PC-9 (cell line): ENCODE measurements at regions not wholly inside any gene's neighbourhood (a gene's known extent, or its start where the extent isn't known, plus 50 kb on each side); places are given as distances from the start of the nearest gene placed in this dataset.

Source experiments
- BruUV-seq: library from RNA; stranded (reverse); fragments of 400-500 nt; replicated peaks from 2 replicates; lab custom pipeline; 2021; lab: Mats Ljungman, UMichigan
- CTCF ChIA-PET: fragments of 300-600 bp; sonication (Branson Sonifier 250); formaldehyde crosslinking; loops from one replicate; lab custom pipeline; 2022; ENCODE audit warnings: antibody characterized with exemption; lab: Charles Lee
- POLR2A ChIA-PET: fragments of 300-600 bp; sonication (Branson Sonifier 250); formaldehyde crosslinking; loops from one replicate; lab custom pipeline; 2022; ENCODE audit warnings: antibody characterized with exemption; ENCODE audit not compliant: unreplicated experiment; lab: Charles Lee
- DNase-seq, 2 experiments: peaks; one replicate each; pipeline versions ENCODE4 v3.0.0 to v3.0.0-alpha.2; 2015 to 2022; ENCODE audit warnings: mixed read lengths in 1 of 2
- H2AFZ ChIP-seq: fragments of 200-600 bp; sonication (generic); 2 replicates; pipeline ENCODE4 v1.8.1; 2017; ENCODE audit warnings: antibody characterized with exemption
- H3F3A ChIP-seq: fragments of 200-600 bp; sonication (generic); 2 replicates; pipeline ENCODE4 v1.8.1; 2017; ENCODE audit warnings: antibody characterized with exemption, mild to moderate bottlenecking, low read depth; ENCODE audit not compliant: insufficient read depth
- H3K27ac ChIP-seq: fragments of 200-600 bp; sonication (generic); 2 replicates; pipeline ENCODE4 v1.6.1; 2016; ENCODE audit warnings: mixed run types
- H3K27me3 ChIP-seq: fragments of 200-600 bp; sonication (generic); 2 replicates; pipeline ENCODE4 v1.6.1; 2016; ENCODE audit warnings: low read depth, mixed run types; ENCODE audit not compliant: insufficient read depth
- H3K36me3 ChIP-seq: fragments of 200-600 bp; sonication (generic); 2 replicates; pipeline ENCODE4 v1.6.1; 2016; ENCODE audit warnings: low read depth, mixed run types
- H3K4me1 ChIP-seq: fragments of 200-600 bp; sonication (generic); replicated peaks from 2 replicates; pipeline ENCODE4 v1.6.1; 2016; ENCODE audit warnings: mixed run types; ENCODE audit not compliant: insufficient read depth
- H3K4me2 ChIP-seq: fragments of 200-600 bp; sonication (generic); 2 replicates; pipeline ENCODE4 v1.6.1; 2017; ENCODE audit warnings: mixed run types
- H3K4me3 ChIP-seq: fragments of 200-600 bp; sonication (generic); 2 replicates; pipeline ENCODE4 v1.6.1; 2016; ENCODE audit warnings: mixed run types
- H3K79me2 ChIP-seq: fragments of 200-600 bp; sonication (generic); 2 replicates; pipeline ENCODE4 v1.6.1; 2017; ENCODE audit warnings: low read depth, mixed run types
- H3K9me2 ChIP-seq: fragments of 200-600 bp; sonication (generic); 2 replicates; pipeline ENCODE4 v1.8.1; 2017; ENCODE audit warnings: mild to moderate bottlenecking; ENCODE audit not compliant: insufficient read depth
- H3K9me3 ChIP-seq: fragments of 200-600 bp; sonication (generic); 2 replicates; pipeline ENCODE4 v1.8.1; 2016; ENCODE audit warnings: low read depth; ENCODE audit not compliant: insufficient read depth
- H4K20me1 ChIP-seq: fragments of 200-600 bp; sonication (generic); 2 replicates; pipeline ENCODE4 v1.8.1; 2017; ENCODE audit not compliant: insufficient read depth
- CTCF ChIP-seq: fragments of 200-600 bp; sonication (generic); conservative IDR thresholded peaks from 2 replicates; pipeline ENCODE4 v1.6.1; 2017; ENCODE audit warnings: mixed run types, antibody characterized with exemption, mild to moderate bottlenecking, moderate library complexity
- EZH2 ChIP-seq: fragments of 200-600 bp; sonication (generic); IDR thresholded peaks from 2 replicates; pipeline ENCODE4 v1.8.0; 2017; ENCODE audit warnings: antibody characterized with exemption, low read depth
- intact Hi-C: fragments of 100-400 bp; cut with micrococcal nuclease; formaldehyde crosslinking; loops from one replicate; pipeline ENCODE4 v1.10.0; 2022; ENCODE audit not compliant: unreplicated experiment

GRCh38 chr4:176858839-176859238, 66.1 kb upstream of the VEGFC start:
- ChIA-PET CTCF (no interaction called here), POLR2A (no interaction called here)
- no peaks in the 10 kb centered on the region for H3K79me2 ChIP-seq
- no peaks in the 10 kb centered on the region for H3F3A ChIP-seq
- no peak overlapping the region for H3K4me3 ChIP-seq
- TF ChIP-seq CTCF (no peak), EZH2 (no peak)
- H3K4me2 ChIP-seq: no peak overlapping the region
- BruUV-seq: no TSS peak
- H3K9me3 ChIP-seq: no peaks in the 10 kb centered on the region
- H2AFZ ChIP-seq: no peak overlapping the region
- H3K9me2 ChIP-seq: no peaks in the 10 kb centered on the region
- no peaks in the 10 kb centered on the region for H3K4me1 ChIP-seq
- no peak for DNase-seq
- H4K20me1 ChIP-seq: no peaks in the 10 kb centered on the region
- H3K36me3 ChIP-seq: no peaks in the 10 kb centered on the region
- no peaks in the 10 kb centered on the region for H3K27me3 ChIP-seq
- intact Hi-C loops: no loop called here
- no peak overlapping the region for H3K27ac ChIP-seq

GRCh38 chr4:176864238-176864637, 71.5 kb upstream of the VEGFC start:
- POLR2A ChIA-PET: no interaction called here

GRCh38 chr4:176868676-176869075, 76.0 kb upstream of the VEGFC start:
- ChIA-PET POLR2A (no interaction called here), CTCF (no interaction called here)
- Histone ChIP-seq H3K27me3 (no peaks in the 10 kb centered on the region), H3K27ac (no peak overlapping the region), H2AFZ (no peak overlapping the region), H4K20me1 (no peaks in the 10 kb centered on the region), H3K36me3 (no peaks in the 10 kb centered on the region), H3K9me2 (no peaks in the 10 kb centered on the region), H3K9me3 (no peaks in the 10 kb centered on the region), H3K4me1 (no peaks in the 10 kb centered on the region), H3K4me2 (no peak overlapping the region), H3K79me2 (no peaks in the 10 kb centered on the region), H3K4me3 (no peak overlapping the region), H3F3A (no peaks in the 10 kb centered on the region)
- DNase-seq: no peak
- no TSS peak for BruUV-seq
- TF ChIP-seq CTCF (no peak), EZH2 (no peak)
- intact Hi-C loops: no loop called here

More at GRCh38 chr4:176864238-176864637, 71.5 kb upstream of the VEGFC start:
- H3F3A ChIP-seq: no peaks in the 10 kb centered on the region
- H3K36me3 ChIP-seq: no peaks in the 10 kb centered on the region
- no peak for DNase-seq
- no peak overlapping the region for H3K4me2 ChIP-seq
- H3K4me1 ChIP-seq: no peaks in the 10 kb centered on the region
- H3K4me3 ChIP-seq: no peak overlapping the region
- no peaks in the 10 kb centered on the region for H4K20me1 ChIP-seq
- H3K9me2 ChIP-seq: no peaks in the 10 kb centered on the region
- TF ChIP-seq CTCF: no peak
- TF ChIP-seq EZH2: no peak
- no peak overlapping the region for H3K27ac ChIP-seq
- no peaks in the 10 kb centered on the region for H3K79me2 ChIP-seq
- intact Hi-C loops: no loop called here
- no peaks in the 10 kb centered on the region for H3K9me3 ChIP-seq
- no peaks in the 10 kb centered on the region for H3K27me3 ChIP-seq
- H2AFZ ChIP-seq: no peak overlapping the region
- CTCF ChIA-PET: no interaction called here
- no TSS peak for BruUV-seq
